DMS153 (cell line): ENCODE measurements at regions not wholly inside any gene's neighbourhood (a gene's known extent, or its start where the extent isn't known, plus 50 kb on each side); places are given as distances from the start of the nearest gene placed in this dataset.
"Not testable (repeated sequence)": the region's sequence is repeated elsewhere in the genome, so short reads cannot be mapped to it uniquely, and the experiment has no call there.

Experiments used
- DNase-seq: peaks from one replicate; lab custom pipeline; 2025; lab: John Stamatoyannopoulos, UW

- DNase-seq, result no peak
These were observed 61.7 kb downstream of the KPNA2 start for GRCh38 chr17:68097161-68097805.

- not testable (repeated sequence) for DNase-seq
These were observed 63.8 kb downstream of the KPNA2 start for GRCh38 chr17:68099341-68099753.

DNA sequence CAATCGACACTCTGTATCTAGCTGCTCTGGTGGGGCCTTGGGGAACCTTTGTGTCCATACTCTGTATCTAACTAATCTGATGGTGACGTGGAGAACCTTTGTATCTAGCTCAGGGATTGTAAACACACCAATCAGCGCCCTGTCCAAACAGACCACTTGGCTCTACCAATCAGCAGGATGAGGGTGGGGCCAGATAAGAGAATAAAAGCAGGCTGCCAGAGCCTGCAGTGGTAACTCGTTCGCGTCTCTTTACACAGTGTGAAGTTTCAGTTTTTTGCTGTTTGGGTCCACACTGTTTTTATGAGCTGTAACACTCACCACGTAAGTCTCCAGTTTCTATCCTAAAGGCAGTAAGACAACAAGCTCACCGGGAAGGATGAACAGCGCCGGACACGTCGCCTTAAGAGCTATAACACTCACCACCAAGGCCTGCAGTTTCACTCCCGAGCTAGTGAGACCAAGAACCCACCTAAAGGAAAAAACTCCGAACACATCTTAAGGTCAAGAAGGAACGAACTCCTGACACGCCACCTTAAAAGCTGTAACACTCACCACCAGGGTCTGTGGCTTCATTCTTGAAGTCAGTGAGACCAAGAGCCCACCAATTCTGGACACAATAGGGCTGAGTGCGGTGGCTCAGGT is 64.6 kb downstream of the KPNA2 start:
- DNase-seq, result no peak

- DNase-seq, result peak; percentile 87
These were observed 65.8 kb downstream of the KPNA2 start for GRCh38 chr17:68101075-68101986.

DNA sequence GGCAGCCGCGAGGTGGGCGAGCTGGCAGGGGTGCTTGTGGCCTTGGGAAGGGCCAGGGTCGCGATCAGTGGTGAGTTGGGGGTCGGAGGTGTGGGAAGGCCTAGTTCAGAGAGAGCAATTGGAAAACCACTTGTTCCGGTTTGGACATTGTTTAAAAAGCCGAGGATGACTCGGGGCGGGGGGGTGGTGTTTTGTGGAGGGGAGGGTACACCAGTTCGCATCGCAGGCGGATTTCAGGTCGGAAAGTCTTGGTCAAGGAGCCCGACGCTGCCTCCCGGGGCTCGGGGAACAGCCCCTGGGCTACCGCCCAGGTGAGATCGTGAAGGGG is 66.4 kb downstream of the KPNA2 start:
- no peak for DNase-seq

DNA sequence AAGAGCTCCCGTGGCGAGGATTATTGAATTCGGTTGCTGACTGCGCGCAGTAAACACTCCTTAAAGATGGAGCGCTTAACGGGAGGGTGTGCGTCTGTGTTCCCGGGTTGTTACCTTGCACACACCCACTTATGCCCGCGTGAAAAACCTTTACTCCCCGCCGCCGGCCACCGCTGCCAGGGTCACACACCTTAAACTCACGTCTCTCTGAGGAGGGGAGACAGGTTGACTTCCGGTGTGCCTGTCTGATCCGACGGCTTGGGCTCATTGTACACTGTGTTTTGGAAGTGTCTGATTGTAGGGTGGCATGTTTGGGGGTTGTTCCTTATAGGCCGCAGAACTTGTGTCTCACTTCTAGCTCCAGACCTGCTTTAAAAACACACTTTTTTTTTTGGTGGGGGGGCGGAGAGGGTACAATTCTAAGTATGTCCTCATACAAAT is 66.8 kb downstream of the KPNA2 start:
- DNase-seq, result no peak

DNA sequence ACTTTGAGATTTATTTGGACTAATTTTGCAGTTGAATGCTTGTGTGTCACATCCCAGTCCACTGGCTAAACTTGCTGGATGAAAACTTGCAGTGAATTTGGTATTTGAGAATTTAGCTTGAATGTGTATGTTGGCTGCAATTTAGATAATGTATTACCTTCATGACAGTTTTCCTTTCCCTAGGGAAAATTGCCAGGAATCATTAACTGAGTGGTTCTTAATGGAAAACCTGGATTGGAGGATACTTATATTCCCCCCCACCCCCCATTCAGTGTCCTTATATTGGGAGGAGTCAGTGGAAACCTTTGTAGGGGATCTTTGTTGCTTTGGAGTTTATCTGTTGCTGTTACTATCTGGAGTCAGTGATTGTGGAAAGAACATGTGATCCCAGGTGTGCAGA is 67.6 kb downstream of the KPNA2 start:
- DNase-seq, result no peak

DNA sequence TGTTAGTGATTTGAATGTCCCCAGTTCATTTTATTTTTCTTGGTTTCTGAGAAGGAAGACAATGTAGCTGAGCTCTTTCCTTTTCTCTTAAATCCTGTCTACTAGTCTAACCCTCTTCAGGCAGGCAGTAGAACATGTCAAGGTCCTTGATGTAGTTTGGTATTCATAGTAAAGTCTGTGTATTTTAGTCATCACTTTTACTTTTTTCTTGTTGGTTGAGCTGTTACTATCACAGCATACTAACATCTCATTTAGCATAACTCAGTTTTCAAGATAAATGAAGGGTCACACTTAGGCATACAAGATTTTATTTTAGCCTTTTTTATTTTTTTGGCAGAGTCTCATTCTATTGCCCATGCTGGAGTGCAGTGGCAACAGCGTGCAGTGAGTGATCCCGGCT is 70.5 kb downstream of the KPNA2 start:
- DNase-seq, result no peak

DNA sequence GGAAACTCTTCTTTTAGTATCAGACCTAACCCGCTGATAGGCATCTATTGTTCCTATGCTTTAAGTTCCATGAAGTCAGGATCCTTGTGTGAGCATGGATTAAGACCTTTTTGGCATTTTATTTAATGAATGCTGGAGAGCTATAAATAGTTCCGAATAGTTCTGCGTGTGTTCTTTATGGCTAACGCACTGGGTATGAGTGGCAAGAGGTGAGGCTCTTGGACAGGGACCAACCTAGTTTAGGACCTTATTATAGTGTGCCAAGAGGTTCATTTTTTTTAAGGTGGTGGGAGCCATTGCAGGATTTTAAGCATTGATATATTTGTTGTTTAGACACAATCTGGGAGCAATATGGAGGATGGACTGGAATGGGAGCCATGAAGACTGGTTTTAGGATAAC is 71.8 kb downstream of the KPNA2 start:
- no peak for DNase-seq

GRCh38 chr17:68108313-68109000 is 72.9 kb downstream of the KPNA2 start:
- no peak for DNase-seq

DNA sequence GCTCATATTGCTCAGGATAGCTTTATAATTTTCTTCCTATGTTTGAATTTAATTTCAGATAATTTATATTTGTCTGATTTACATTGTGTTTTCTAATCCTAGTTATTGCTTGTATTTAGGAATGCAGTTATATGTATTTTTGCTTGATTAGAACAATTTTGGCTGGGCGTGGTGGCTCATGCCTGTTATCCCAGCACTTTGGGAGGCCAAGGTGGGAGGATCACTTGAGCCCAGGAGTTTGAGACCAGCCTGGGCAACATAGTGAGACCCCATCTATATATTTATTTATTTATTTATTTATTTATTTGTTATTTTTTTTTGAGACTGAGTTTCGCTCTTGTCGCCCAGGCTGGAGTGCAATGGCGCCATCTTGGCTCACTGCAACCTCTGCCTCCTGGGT is 73.9 kb downstream of the KPNA2 start:
- DNase-seq, result not testable (repeated sequence)

GRCh38 chr17:68116211-68116610 is 80.7 kb downstream of the KPNA2 start:
- DNase-seq, result not testable (repeated sequence)

GRCh38 chr17:68122587-68122986 is 87.1 kb downstream of the KPNA2 start:
- DNase-seq, result no peak

- DNase-seq, result no peak
These were observed 89.8 kb downstream of the KPNA2 start for GRCh38 chr17:68125111-68125870.

DNA sequence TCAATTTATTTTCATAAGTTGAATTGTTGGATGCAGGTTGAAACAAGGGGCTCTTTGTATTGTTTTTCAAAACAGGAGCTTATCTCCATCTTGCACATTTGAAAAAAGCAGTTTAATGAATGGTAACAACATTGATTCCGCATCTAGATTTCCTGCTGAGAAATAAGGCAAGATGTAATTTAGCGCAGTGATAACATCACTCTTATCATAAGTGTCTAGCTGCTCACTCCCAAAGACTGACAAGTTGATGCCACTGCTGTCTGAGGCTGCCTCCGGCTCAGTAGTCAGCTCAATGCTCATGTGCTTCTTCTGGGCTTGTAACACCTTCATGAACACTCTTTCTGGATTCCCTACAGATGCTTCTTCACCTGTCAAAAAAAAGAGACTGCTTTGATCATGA is 92.4 kb downstream of the KPNA2 start:
- DNase-seq, result no peak

DNA sequence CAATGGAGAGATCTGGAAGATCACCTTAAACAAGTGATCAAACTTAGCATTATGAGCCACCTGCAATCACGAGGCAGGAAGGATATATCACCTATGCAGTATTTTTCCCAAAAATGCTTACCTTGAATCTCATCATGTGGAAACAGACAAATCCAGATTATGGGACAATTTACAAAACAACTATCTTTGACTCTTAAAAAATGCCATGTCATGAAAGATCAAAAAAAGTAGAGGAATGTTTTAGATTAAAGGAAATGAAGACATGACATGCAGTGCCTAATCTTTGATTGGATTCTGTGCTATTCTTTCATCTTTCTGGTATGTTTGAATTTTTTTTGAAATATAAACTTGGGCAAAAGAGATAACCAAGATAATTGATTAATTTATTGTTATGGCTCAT is 95.9 kb downstream of the KPNA2 start:
- DNase-seq, result no peak

DNA sequence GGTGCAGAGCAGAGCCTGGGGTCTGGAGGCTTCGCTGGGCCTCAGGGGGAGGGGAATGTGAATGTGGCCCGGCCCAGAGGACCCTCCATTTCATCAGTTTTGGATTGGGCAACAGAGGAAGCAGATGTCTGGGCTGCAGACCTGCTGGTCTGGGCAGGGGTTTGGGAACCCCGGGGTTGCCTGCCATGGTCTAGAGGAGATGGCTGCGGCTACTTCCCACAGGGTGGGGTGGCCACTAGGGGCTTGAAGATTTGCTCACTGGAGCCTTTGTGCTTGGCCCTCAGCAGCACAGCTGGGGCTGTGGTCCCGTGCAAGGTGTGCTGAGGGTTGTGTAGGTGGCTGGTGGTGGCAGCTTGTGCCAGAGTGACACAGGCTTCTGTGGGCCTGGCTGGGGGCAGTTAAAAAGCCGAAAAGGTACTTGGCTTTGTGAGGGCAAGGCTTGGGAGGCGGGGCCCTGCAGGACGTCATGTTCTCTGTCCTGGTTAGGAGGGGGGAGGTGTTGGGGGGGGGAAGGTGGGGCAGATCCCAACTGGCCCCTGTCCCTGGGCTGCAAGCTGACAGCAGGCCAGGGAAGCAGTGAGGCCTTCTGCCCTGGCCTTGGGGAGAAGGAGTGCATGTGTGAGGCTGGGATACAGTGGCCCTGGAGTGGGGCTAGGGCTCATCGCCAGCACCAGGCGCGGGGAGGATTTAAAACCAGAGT is 98.0 kb downstream of the KPNA2 start:
- DNase-seq, result no peak

DNA sequence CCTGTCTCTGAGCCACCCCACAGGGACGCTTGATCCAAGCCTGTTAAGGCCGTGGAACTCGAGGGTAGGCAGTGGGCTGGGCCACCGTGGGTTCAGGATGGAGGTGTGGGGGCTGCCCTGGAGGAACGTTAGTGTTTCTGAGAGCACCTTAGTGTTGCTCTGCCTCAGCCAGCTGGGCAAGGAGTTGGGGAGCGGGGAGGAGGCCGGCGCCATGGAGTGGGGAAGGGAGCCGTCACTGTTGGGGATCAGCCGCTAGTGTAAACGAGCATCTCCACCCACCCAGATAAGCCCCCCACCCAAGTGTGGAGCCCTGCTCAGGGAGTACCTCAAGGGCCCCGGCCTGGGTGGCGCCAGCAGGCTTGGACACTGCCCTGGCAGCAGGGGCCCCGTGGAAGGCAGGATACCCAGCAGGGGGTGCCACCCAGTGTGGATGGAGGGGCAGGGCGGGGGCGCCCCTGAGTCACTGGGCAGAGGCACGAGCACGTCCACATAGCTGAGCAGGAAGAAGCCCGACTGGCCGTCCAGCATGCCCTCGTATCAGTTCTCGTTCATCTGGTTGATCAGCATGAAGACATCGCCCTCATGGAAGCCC is 98.6 kb downstream of the KPNA2 start:
- DNase-seq, result no peak

- DNase-seq, result no peak
These were observed 99.2 kb downstream of the KPNA2 start for GRCh38 chr17:68134731-68135130.

DNA sequence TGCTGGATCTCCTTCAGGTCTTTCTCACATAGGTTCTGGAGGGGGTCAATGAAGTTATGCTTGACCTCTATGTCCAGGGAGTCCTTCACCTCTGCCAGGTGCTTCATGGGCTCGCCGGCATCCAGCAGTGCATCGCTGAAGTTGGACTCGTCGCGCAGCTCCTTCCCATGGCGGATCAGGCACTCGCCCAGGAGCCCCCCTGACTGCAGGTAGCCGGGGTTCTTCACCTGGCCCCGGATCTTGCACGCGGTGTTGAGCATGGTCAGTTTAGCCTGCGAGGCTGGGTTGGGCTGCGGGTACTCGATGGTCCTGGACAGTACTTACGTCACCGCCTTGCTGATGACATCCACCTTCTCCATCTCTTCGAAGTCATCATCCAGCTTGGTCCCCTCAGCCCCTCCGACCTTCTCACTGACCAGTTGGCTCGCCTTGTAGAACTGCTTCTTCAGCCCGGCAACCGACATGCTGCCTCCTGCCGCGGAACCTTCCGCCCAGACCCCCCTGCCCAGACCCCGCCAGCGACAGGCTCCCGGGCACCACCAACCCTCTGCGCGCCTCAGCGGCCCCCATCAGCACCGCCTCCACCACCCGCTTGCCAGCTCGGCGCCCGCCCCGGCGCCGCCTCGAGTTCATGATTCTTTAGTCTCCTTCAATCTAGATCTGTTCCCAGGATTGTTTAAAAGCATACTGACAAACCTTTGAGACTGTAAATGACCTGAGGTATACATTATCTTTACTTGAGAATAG is 99.8 kb downstream of the KPNA2 start:
- DNase-seq, result no peak
